Vagina (tissue), 2 donors: ENCODE measurements at regions not wholly inside any gene's neighbourhood (a gene's known extent, or its start where the extent isn't known, plus 50 kb on each side); places are given as distances from the start of the nearest gene placed in this dataset.

ENCODE experiments used
- DNase-seq, 2 donors: peaks; one replicate each; pipeline ENCODE4 v3.0.0-alpha.2; 2017; ENCODE audit errors: extremely low spot score in 2 of 2
- H3K27ac ChIP-seq: fragments of 200-600 bp; sonication (generic); one replicate; pipeline ENCODE4 v1.5.1; 2019
- H3K27me3 ChIP-seq: fragments of 200-600 bp; sonication (generic); one replicate; pipeline ENCODE4 v1.5.1; 2019
- H3K36me3 ChIP-seq, 2 donors: fragments of 200-600 bp; sonication (generic); one replicate each; pipeline ENCODE4 v1.5.1; 2017 to 2019
- H3K4me1 ChIP-seq: fragments of 200-600 bp; sonication (generic); one replicate; pipeline ENCODE4 v1.5.1; 2019
- H3K4me3 ChIP-seq, 2 donors: fragments of 200-600 bp; sonication (generic); 1 replicate in 1 of 2; 2 replicates in 1 of 2; pipeline ENCODE4 v1.5.1; 2016 to 2019
- H3K9me3 ChIP-seq: fragments of 200-600 bp; sonication (generic); one replicate; pipeline ENCODE4 v1.5.1; 2019
- POLR2A ChIP-seq, 2 donors: fragments of 450-650 bp; IDR thresholded peaks; one replicate each; pipeline ENCODE4 v1.6.1; 2017; ENCODE audit warnings: antibody characterized with exemption in 2 of 2, mild to moderate bottlenecking in 2 of 2, moderate library complexity in 2 of 2
- POLR2AphosphoS5 ChIP-seq, 2 donors: sonication (generic); formaldehyde crosslinking; IDR thresholded peaks; one replicate each; pipeline ENCODE4 v1.9.0; 2017; ENCODE audit warnings: antibody characterized with exemption in 2 of 2, mild to moderate bottlenecking in 2 of 2, low read depth in 1 of 2; ENCODE audit not compliant: insufficient read depth in 1 of 2
- intact Hi-C: fragments of 100-400 bp; cut with DNase I; formaldehyde crosslinking; loops from one replicate; pipeline ENCODE4 v1.15.1; 2023
- TF ChIP-seq, protein P1 (sequence below), 3 experiments: fragments of 450-650 bp in 2 of 3; fragments of 200-600 bp in 1 of 3; sonication (generic) in 1 of 3; IDR thresholded peaks; one replicate each; pipeline ENCODE4 v1.5.1; 2017 to 2019; ENCODE audit warnings: antibody characterized with exemption in 3 of 3, mild to moderate bottlenecking in 2 of 3, moderate library complexity in 2 of 3

DNA sequence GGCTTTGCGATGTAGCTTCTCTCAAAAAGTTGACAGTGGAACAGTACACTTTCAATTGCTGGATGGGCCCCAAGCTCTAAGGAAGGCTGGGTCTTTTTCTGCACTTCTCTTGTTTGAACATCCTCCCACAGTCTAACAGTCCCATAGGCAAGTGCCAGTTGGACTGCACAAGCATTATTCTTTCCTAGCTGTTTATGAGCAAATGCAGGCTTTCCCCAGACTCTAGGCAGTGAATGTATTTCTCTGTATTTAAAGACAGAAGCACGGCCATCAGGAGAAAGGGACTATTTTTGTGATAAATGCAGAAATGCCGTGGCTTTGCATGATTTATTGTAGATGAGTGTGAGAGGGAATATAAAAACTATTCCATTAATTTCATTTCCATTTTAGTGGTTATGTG, 539.3 kb upstream of the LMCD1 start:
- Histone ChIP-seq H3K27me3 (no peaks in the 10 kb centered on the region), H3K4me3 (no peak overlapping the region), H3K36me3 (no peaks in the 10 kb centered on the region), H3K9me3 (no peaks in the 10 kb centered on the region), H3K4me1 (no peaks in the 10 kb centered on the region), H3K27ac (no peak overlapping the region)
- intact Hi-C loops = no loop called here
- TF ChIP-seq POLR2AphosphoS5 (IDR thresholded peaks at IDR 0.05; ENCODE audit: insufficient read depth in 1 of 2, low read depth in 1 of 2) (no peak), POLR2A (IDR thresholded peaks at IDR 0.05) (no peak)
- TF ChIP-seq, protein P1, sequence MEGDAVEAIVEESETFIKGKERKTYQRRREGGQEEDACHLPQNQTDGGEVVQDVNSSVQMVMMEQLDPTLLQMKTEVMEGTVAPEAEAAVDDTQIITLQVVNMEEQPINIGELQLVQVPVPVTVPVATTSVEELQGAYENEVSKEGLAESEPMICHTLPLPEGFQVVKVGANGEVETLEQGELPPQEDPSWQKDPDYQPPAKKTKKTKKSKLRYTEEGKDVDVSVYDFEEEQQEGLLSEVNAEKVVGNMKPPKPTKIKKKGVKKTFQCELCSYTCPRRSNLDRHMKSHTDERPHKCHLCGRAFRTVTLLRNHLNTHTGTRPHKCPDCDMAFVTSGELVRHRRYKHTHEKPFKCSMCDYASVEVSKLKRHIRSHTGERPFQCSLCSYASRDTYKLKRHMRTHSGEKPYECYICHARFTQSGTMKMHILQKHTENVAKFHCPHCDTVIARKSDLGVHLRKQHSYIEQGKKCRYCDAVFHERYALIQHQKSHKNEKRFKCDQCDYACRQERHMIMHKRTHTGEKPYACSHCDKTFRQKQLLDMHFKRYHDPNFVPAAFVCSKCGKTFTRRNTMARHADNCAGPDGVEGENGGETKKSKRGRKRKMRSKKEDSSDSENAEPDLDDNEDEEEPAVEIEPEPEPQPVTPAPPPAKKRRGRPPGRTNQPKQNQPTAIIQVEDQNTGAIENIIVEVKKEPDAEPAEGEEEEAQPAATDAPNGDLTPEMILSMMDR (IDR thresholded peaks at IDR 0.05) = no peak
- DNase-seq = no peak

DNA sequence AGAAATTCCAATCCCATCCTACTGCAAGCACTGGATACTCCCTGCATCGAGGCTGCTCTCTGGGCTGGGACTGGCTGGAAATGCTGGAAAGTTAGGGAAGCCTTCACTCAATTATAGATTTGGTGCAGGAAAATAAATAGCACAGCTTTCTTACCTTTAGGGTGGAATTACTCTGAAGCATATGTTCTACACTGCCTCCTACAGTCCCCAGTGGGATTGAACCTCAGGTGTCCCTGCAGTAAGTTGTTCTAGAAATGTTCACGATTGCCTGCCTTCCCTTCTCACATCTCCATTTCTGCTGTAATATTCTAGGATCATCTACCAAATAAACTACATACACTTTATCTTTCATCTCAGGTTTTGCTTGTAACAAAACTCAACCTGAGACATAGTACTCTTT, 536.7 kb upstream of the LMCD1 start:
- no peak overlapping the region for H3K27ac ChIP-seq
- no peak overlapping the region for H3K4me3 ChIP-seq
- no peaks in the 10 kb centered on the region for H3K36me3 ChIP-seq
- intact Hi-C loops = no loop called here
- H3K9me3 ChIP-seq = no peaks in the 10 kb centered on the region
- TF ChIP-seq, protein P1 (IDR thresholded peaks at IDR 0.05) = no peak
- TF ChIP-seq POLR2A (IDR thresholded peaks at IDR 0.05) (no peak), POLR2AphosphoS5 (IDR thresholded peaks at IDR 0.05; ENCODE audit: insufficient read depth in 1 of 2, low read depth in 1 of 2) (no peak)
- no peaks in the 10 kb centered on the region for H3K4me1 ChIP-seq
- H3K27me3 ChIP-seq = no peaks in the 10 kb centered on the region
- no peak for DNase-seq

DNA sequence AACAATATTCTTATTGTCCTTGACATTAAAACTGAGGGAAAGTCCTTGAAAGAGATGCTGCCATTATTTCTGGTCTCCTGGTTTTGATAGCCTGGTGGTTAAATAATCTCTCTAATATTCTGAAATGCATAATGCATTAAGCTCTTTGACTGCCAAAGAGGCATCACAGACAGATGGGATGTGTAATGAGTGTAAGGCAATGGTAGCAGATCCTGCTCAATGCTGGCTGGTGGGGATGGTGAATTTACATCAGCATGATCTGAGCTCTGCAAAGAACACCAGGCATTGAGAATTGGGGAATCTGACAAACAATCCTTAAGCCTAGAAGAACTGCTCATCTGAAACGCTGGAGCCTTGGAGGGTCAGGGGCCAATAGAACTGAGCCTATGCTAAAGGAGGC, 528.6 kb upstream of the LMCD1 start:
- no peak for DNase-seq
- no peaks in the 10 kb centered on the region for H3K36me3 ChIP-seq
- H3K27ac ChIP-seq = no peak overlapping the region
- H3K4me3 ChIP-seq = no peak overlapping the region
- intact Hi-C loops = no loop called here
- H3K9me3 ChIP-seq = no peaks in the 10 kb centered on the region
- TF ChIP-seq POLR2AphosphoS5 (IDR thresholded peaks at IDR 0.05; ENCODE audit: insufficient read depth in 1 of 2, low read depth in 1 of 2) = no peak
- TF ChIP-seq, protein P1 (IDR thresholded peaks at IDR 0.05) = no peak
- no peak for TF ChIP-seq POLR2A (IDR thresholded peaks at IDR 0.05)
- H3K27me3 ChIP-seq = no peaks in the 10 kb centered on the region
- H3K4me1 ChIP-seq = no peaks in the 10 kb centered on the region

DNA sequence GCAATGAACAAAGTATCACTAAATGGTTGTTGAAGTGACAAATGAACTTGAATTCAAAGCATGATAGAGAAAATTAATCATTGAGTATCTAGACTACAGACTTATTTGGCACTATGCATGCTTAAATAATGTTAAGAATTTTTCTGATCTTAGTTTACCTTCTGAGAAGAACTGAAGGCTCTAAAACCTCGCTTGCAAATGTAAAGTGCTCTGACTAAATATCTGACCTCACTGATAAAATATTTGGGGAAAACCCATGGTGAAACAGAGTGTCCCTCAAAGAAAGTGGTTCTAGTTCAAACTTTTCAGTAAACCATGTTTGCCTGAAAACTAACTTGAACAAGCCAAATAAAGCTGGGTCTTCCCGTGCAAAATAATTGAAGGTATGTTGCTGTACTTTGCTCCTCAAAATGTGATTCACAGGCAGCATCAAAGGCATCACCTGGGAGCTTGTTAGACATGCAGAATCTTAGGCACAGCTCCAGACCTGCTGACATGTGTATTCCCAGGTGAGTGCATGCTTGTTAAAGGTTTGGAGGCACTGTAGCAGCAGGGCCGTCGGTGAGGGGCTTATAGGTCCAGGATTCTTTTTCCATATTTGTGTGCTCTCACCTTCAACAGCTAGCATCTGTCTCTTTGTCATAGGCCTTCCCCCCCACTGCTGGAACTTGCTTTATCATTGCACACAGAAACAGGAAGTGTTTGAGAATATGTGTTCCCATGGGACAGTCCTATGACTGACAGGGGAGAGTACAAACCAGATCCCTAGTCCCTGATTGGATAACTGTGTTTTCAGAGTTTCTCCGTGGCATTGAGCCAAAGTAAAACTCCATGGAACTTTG, 524.2 kb upstream of the LMCD1 start:
- no peaks in the 10 kb centered on the region for H3K4me1 ChIP-seq
- no peak overlapping the region for H3K27ac ChIP-seq
- H3K36me3 ChIP-seq = no peaks in the 10 kb centered on the region
- H3K27me3 ChIP-seq = no peaks in the 10 kb centered on the region
- no peak for TF ChIP-seq POLR2A (IDR thresholded peaks at IDR 0.05)
- TF ChIP-seq, protein P1 (IDR thresholded peaks at IDR 0.05) = no peak
- no peak for TF ChIP-seq POLR2AphosphoS5 (IDR thresholded peaks at IDR 0.05; ENCODE audit: insufficient read depth in 1 of 2, low read depth in 1 of 2)
- H3K4me3 ChIP-seq = no peak overlapping the region
- no peaks in the 10 kb centered on the region for H3K9me3 ChIP-seq
- intact Hi-C loops = no loop called here
- DNase-seq = no peak

DNA sequence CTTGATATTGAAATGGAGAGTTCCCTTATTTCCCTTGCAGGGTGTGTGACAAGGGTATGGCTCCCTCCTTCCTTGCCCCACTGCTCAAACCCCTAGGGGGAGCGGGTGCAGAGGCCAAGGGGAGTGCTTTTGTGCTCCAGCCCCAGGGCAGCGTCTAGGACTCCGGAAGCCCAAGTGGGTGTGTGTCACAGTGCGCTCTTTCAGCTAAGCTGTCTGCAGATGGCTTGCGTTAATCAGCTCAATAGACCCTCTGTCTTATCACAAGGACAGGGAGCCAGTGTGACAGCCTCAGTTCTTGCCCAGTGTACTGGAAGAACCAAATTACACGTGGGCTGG, 523.6 kb upstream of the LMCD1 start:
- Histone ChIP-seq H3K9me3 (no peaks in the 10 kb centered on the region), H3K27ac (no peak overlapping the region), H3K27me3 (no peaks in the 10 kb centered on the region), H3K4me1 (no peaks in the 10 kb centered on the region), H3K36me3 (no peaks in the 10 kb centered on the region), H3K4me3 (no peak overlapping the region)
- no peak for DNase-seq
- intact Hi-C loops = no loop called here
- TF ChIP-seq POLR2AphosphoS5 (IDR thresholded peaks at IDR 0.05; ENCODE audit: insufficient read depth in 1 of 2, low read depth in 1 of 2) = no peak
- no peak for TF ChIP-seq POLR2A (IDR thresholded peaks at IDR 0.05)
- TF ChIP-seq, protein P1 (IDR thresholded peaks at IDR 0.05) = no peak
